NCI-H187 treated with DMSO at 0.1 percent for 48 hours (cell line): ENCODE measurements at regions not wholly inside any gene's neighbourhood (a gene's known extent, or its start where the extent isn't known, plus 50 kb on each side); places are given as distances from the start of the nearest gene placed in this dataset.

Source experiments
- DNase-seq: peaks from one replicate; lab custom pipeline; 2025; lab: John Stamatoyannopoulos, UW

DNA sequence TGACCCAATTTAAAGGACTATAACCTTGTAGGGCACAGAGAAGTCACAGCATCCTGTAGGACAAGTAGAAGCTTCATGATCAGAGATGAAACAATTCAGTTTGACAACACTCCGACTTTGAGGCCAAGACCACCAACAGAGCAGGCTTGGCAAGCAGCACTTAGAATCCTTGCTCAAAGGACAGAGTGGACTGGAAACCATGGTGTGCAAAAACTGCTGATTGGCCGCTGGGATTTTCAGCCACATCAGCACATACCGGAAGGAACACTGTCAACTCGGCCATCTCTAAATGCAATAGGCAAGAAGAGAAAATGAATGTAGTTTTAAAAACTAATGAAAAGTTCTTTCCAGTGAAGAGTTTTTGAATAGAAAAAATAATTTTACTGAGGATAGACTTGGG, 92.0 kb upstream of the PRMT6 start:
- DNase-seq = no peak

GRCh38 chr1:106968644-106969043, 87.8 kb upstream of the PRMT6 start:
- no peak for DNase-seq

DNA sequence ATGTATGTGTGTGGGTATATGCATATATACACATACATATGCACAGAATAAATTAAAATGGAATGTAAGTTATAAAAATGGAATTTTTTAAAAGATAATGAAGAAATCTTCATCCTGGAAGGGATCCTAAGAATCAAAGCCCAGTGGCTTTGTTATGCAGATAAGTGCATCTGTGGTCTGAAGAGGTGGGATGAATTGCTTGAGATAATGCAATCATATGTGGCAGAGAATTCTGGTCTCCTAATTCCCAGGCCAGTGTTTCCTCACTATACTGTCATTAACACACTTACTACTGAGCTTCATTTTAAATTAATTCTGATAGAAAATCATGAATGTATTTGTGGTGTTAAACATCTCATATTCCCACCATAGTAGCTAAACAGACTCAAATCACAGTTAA, 86.7 kb upstream of the PRMT6 start:
- no peak for DNase-seq

DNA sequence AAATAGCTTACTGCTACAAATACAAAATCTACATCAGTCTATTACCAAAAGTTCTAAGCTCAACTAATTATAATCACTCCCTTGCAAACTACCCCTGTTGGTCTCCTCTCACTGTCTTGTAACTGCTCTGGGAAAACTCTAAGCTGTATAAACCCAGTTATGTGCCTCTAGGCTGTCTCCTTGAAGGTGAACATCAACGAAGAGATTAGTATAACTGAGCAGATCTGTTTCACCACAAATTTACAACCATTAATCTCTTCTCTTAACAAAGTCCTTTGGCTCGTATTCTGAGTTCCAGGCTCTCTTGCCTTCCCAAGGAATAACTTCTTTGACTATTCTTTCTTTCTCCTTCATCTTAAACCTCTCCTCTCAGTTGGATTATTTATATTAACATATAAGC, 84.4 kb upstream of the PRMT6 start:
- DNase-seq = no peak

- no peak for DNase-seq
Measured at GRCh38 chr1:106975944-106976343, 80.5 kb upstream of the PRMT6 start.

DNA sequence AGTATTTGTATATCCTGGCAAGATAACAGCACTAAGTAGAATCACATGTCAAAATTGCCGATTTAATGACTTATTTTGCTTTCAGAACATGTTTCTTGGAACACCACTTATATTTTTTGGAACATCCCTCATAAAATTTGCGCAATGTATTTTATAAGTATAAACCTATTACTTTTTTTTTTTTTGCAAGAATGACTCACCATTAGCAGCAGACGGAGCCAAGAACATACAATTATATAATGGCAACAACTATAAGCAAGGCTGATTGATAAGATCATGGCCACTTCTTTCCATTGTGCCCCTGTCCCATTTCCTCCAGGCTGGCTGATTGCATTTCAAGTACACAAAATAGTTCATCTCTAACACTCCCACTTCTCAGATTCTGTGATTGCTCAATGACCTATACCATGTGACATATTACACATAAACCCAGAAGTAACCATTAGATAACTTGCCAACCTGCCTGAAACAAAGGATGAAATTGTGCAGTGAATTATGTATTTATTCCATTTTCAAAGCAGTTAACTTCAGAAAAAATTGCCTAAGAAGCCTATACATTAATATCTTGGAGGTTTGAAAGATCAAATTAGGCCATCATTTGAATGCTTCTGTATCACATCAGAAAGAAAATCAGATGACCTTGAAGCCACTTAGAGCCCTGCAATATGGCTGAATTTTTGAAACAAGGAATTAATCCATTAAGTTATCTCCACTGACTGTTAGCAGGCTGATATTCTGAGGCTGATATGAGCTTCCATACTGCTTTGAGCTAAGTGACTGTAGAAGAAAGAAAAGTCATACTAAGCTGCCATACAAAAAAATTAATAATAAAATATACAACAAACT, 77.8 kb upstream of the PRMT6 start:
- DNase-seq = no peak

DNA sequence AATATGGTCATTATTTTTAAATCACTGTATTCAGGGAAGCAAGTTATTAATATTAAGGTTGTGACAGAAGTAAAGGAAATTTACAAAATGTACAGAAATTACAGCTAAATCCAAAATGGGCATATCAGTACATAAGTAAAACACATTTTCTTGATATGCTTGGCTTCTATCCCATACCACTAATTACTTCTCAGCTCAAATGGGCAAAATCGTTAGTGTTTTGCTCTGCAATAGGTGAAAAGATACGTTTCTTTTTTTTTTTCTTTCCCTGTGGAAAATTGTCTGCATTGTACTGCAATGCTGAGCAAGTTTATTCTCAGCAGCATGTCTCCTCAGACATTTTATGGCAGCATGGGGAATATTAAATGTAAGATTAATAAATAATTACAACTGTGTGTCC, 77.1 kb upstream of the PRMT6 start:
- no peak for DNase-seq

DNA sequence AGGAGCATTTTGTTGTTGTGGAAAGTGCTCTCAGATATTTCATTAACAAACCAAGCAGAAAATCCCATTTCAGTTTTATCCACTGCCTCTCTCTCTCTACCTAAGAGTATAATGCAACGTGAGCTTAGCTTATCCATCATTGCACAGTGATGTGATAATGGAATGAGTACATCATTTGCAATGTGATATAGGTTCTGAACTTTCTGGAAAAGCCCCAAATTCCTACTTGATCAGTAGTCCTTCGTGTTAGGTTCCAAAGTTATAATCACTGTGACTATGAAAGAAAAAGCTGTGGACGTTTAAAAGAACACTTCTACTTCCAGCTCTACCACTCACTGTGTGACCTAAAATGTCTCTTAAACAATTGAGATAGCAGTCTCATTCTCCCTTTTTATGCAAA, 76.4 kb upstream of the PRMT6 start:
- no peak for DNase-seq

DNA sequence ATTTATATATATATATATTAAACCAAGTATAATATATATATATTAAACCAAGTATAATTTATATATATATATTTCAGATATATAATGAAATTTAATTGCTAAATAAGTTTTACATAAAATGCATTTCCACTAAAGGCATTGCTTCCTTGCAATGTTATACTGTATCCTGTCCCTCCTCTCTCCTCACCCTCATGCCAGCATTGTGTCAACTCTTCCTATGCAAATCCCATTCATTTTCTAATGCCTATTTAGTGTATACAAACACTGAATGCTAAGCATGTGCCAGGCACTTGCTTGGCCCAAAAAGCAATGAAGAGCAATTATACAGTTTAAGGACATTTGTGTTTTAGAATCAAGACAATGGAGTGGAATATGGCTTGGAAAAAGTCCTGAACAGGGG, 71.7 kb upstream of the PRMT6 start:
- no peak for DNase-seq

GRCh38 chr1:106986603-106987002, 69.9 kb upstream of the PRMT6 start:
- DNase-seq = no peak

GRCh38 chr1:106995970-106996369, 60.5 kb upstream of the PRMT6 start:
- no peak for DNase-seq

DNA sequence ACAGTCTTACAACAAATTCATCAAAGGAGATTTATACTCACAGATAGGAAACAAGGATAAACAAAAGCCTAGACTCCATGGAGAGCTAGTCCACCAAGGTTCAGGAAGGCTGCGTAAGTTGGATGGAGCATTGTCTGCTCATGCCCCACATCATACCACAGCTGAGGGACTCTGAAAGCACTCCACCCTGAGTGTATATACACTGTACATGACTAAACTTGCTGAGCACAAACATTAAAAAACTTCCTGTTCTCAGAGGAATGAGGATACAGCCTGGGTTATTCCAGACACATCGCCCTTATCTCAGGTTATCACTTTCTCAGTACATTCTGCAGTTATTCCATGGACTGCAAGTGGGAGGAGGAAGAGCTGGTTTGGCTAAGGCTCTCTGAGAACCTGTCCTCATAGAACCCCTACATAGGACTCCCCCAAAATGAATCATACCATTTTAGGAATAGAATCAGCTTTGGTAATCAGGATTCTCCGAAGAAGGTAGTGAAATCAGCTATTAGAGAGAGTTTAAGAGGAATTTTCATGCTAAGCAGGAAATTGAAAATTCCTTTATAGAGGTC, 58.0 kb upstream of the PRMT6 start:
- DNase-seq = no peak

GRCh38 chr1:107000902-107001301, 55.6 kb upstream of the PRMT6 start:
- DNase-seq = no peak

- no peak for DNase-seq
Measured at GRCh38 chr1:107003972-107004371, 52.5 kb upstream of the PRMT6 start.

GRCh38 chr1:107004421-107004820, 52.1 kb upstream of the PRMT6 start:
- DNase-seq = no peak
